ENCODE measurements at regions not wholly inside any gene's neighbourhood (a gene's known extent, or its start where the extent isn't known, plus 50 kb on each side); places are given as distances from the start of the nearest gene placed in this dataset.

DNA sequence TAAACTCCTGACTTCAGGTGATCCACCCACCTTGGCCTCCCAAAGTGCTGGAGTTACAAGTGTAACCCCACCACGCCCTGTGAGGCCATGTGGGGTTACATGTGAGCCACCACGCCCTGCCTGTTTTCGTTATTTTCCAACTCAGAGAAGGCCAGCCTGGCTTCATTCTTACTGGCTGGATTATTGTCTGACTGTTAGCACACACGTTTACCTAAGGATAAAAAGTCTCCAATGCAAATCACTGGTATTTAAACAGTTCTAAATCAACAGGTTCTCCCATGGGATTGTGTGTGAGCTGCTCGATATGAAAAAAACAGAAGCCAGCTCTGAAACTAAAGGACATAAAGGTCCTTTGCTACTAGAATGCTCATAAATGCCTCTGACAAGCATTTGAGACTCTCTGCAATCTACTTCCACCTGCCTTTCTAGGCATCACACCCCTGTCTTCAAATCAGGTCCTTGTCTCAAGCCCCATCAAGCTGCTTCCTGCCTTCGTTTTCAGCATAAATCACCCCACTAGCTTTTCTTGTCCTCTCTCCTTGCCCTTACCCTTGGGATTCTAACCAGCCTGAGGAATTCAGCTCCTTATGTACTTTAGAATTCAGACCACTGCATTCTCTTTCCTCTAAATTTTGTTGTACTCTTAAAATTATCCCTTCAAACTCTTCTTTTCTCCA lies 265.0 kb downstream of the DUSP6 start:
- TF ChIP-seq POLR2A (IDR thresholded peaks at IDR 0.05; ENCODE audit: low read length) (no peak), GATA1 (IDR thresholded peaks at IDR 0.05; ENCODE audit: low read depth, low read length) (no peak)
